ENCODE measurements at regions not wholly inside any gene's neighbourhood (a gene's known extent, or its start where the extent isn't known, plus 50 kb on each side); places are given as distances from the start of the nearest gene placed in this dataset.

GRCh38 chr1:234756857-234757256 lies 146.9 kb upstream of the IRF2BP2 start:
- FAIRE-seq = no peak
- TF ChIP-seq POLR2AphosphoS5 (IDR thresholded peaks at IDR 0.05; ENCODE audit: low read depth, low read length) = no peak
- TF ChIP-seq TAF1 (IDR thresholded peaks at IDR 0.05; ENCODE audit: borderline replicate concordance, low read depth, low read length) = no peak
- TF ChIP-seq POLR2A (IDR thresholded peaks at IDR 0.05; ENCODE audit: low read depth, low read length) = no peak

GRCh38 chr1:234756066-234756774 lies 146.2 kb upstream of the IRF2BP2 start:
- no peak for FAIRE-seq
- no peak for DNase-seq (ENCODE audit: insufficient read length)
- TF ChIP-seq TAF1 (IDR thresholded peaks at IDR 0.05; ENCODE audit: borderline replicate concordance, low read depth, low read length) (no peak), POLR2AphosphoS5 (IDR thresholded peaks at IDR 0.05; ENCODE audit: low read depth, low read length) (no peak), POLR2A (IDR thresholded peaks at IDR 0.05; ENCODE audit: low read depth, low read length) (no peak)

More at GRCh38 chr1:234756857-234757256, 146.9 kb upstream of the IRF2BP2 start:
- no peak for DNase-seq (ENCODE audit: insufficient read length)

- TF ChIP-seq TAF1 (IDR thresholded peaks at IDR 0.05; ENCODE audit: borderline replicate concordance, low read depth, low read length) (no peak), POLR2AphosphoS5 (IDR thresholded peaks at IDR 0.05; ENCODE audit: low read depth, low read length) (no peak), POLR2A (IDR thresholded peaks at IDR 0.05; ENCODE audit: low read depth, low read length) (no peak)
- no peak for DNase-seq (ENCODE audit: insufficient read length)
- FAIRE-seq = no peak
These were observed 145.5 kb upstream of the IRF2BP2 start for GRCh38 chr1:234755449-234755863.

GRCh38 chr1:234753979-234754378 lies 144.0 kb upstream of the IRF2BP2 start:
- FAIRE-seq = no peak
- TF ChIP-seq POLR2A (IDR thresholded peaks at IDR 0.05; ENCODE audit: low read depth, low read length) = no peak
- TF ChIP-seq TAF1 (IDR thresholded peaks at IDR 0.05; ENCODE audit: borderline replicate concordance, low read depth, low read length) = no peak
- TF ChIP-seq POLR2AphosphoS5 (IDR thresholded peaks at IDR 0.05; ENCODE audit: low read depth, low read length) = no peak
- DNase-seq (ENCODE audit: insufficient read length) = no peak

GRCh38 chr1:234752927-234753326 lies 142.9 kb upstream of the IRF2BP2 start:
- FAIRE-seq (no peak), DNase-seq (ENCODE audit: insufficient read length) (no peak)
- TF ChIP-seq POLR2AphosphoS5 (IDR thresholded peaks at IDR 0.05; ENCODE audit: low read depth, low read length) = no peak
- TF ChIP-seq POLR2A (IDR thresholded peaks at IDR 0.05; ENCODE audit: low read depth, low read length) = no peak
- no peak for TF ChIP-seq TAF1 (IDR thresholded peaks at IDR 0.05; ENCODE audit: borderline replicate concordance, low read depth, low read length)

- FAIRE-seq (no peak), DNase-seq (ENCODE audit: insufficient read length) (no peak)
- TF ChIP-seq POLR2A (IDR thresholded peaks at IDR 0.05; ENCODE audit: low read depth, low read length) = no peak
These were observed 141.7 kb upstream of the IRF2BP2 start for GRCh38 chr1:234751678-234752077.

- DNase-seq (ENCODE audit: insufficient read length) = no peak
These were observed 141.1 kb upstream of the IRF2BP2 start for GRCh38 chr1:234750922-234751627.

GRCh38 chr1:234748713-234749112 lies 138.7 kb upstream of the IRF2BP2 start:
- no peak for DNase-seq (ENCODE audit: insufficient read length)
- no peak for FAIRE-seq

More at GRCh38 chr1:234750922-234751627, 141.1 kb upstream of the IRF2BP2 start:
- no peak for FAIRE-seq
- TF ChIP-seq POLR2A (IDR thresholded peaks at IDR 0.05; ENCODE audit: low read depth, low read length) (no peak), TAF1 (IDR thresholded peaks at IDR 0.05; ENCODE audit: borderline replicate concordance, low read depth, low read length) (no peak), POLR2AphosphoS5 (IDR thresholded peaks at IDR 0.05; ENCODE audit: low read depth, low read length) (no peak)

GRCh38 chr1:234748066-234748465 lies 138.1 kb upstream of the IRF2BP2 start:
- TF ChIP-seq POLR2A (IDR thresholded peaks at IDR 0.05; ENCODE audit: low read depth, low read length) (no peak), TAF1 (IDR thresholded peaks at IDR 0.05; ENCODE audit: borderline replicate concordance, low read depth, low read length) (no peak), POLR2AphosphoS5 (IDR thresholded peaks at IDR 0.05; ENCODE audit: low read depth, low read length) (no peak)
- DNase-seq (ENCODE audit: insufficient read length) (no peak), FAIRE-seq (no peak)

More at GRCh38 chr1:234748713-234749112, 138.7 kb upstream of the IRF2BP2 start:
- TF ChIP-seq TAF1 (IDR thresholded peaks at IDR 0.05; ENCODE audit: borderline replicate concordance, low read depth, low read length) = no peak
- no peak for TF ChIP-seq POLR2A (IDR thresholded peaks at IDR 0.05; ENCODE audit: low read depth, low read length)
- no peak for TF ChIP-seq POLR2AphosphoS5 (IDR thresholded peaks at IDR 0.05; ENCODE audit: low read depth, low read length)

- TF ChIP-seq POLR2A (IDR thresholded peaks at IDR 0.05; ENCODE audit: low read depth, low read length) (no peak), POLR2AphosphoS5 (IDR thresholded peaks at IDR 0.05; ENCODE audit: low read depth, low read length) (no peak), TAF1 (IDR thresholded peaks at IDR 0.05; ENCODE audit: borderline replicate concordance, low read depth, low read length) (no peak)
- no peak for DNase-seq (ENCODE audit: insufficient read length)
- no peak for FAIRE-seq
These were observed 136.8 kb upstream of the IRF2BP2 start for GRCh38 chr1:234746798-234747196.

- DNase-seq (ENCODE audit: insufficient read length) = no peak
- no peak for FAIRE-seq
These were observed 136.1 kb upstream of the IRF2BP2 start for GRCh38 chr1:234745844-234746797.

More at GRCh38 chr1:234745844-234746797, 136.1 kb upstream of the IRF2BP2 start:
- no peak for TF ChIP-seq TAF1 (IDR thresholded peaks at IDR 0.05; ENCODE audit: borderline replicate concordance, low read depth, low read length)
- no peak for TF ChIP-seq POLR2A (IDR thresholded peaks at IDR 0.05; ENCODE audit: low read depth, low read length)
- no peak for TF ChIP-seq POLR2AphosphoS5 (IDR thresholded peaks at IDR 0.05; ENCODE audit: low read depth, low read length)
